Fibroblast of peridontal ligament (primary cell): ENCODE measurements at regions not wholly inside any gene's neighbourhood (a gene's known extent, or its start where the extent isn't known, plus 50 kb on each side); places are given as distances from the start of the nearest gene placed in this dataset.

Experiments used
- DNase-seq: peaks from one replicate; pipeline ENCODE4 v3.0.0-alpha.2; 2010; ENCODE audit errors: extremely low read depth

- no peak for DNase-seq
Measured at GRCh38 chr4:35771571-35771970, 472.7 kb downstream of the ARAP2 start.

GRCh38 chr4:35772291-35772690 is 472.0 kb downstream of the ARAP2 start:
- no peak for DNase-seq

GRCh38 chr4:35789899-35790574 is 454.3 kb downstream of the ARAP2 start:
- no peak for DNase-seq

GRCh38 chr4:35793045-35793722 is 451.1 kb downstream of the ARAP2 start:
- no peak for DNase-seq

- DNase-seq: no peak
Measured at GRCh38 chr4:35793766-35794165, 450.5 kb downstream of the ARAP2 start.

GRCh38 chr4:35800669-35801068 is 443.6 kb downstream of the ARAP2 start:
- no peak for DNase-seq

GRCh38 chr4:35802644-35803043 is 441.7 kb downstream of the ARAP2 start:
- DNase-seq: no peak

GRCh38 chr4:35818520-35818919 is 425.8 kb downstream of the ARAP2 start:
- DNase-seq: no peak

- DNase-seq: no peak
Measured at GRCh38 chr4:35820003-35820402, 424.3 kb downstream of the ARAP2 start.

- DNase-seq: no peak
Measured at GRCh38 chr4:35824231-35824630, 420.1 kb downstream of the ARAP2 start.

- no peak for DNase-seq
Measured at GRCh38 chr4:35835893-35836292, 408.4 kb downstream of the ARAP2 start.

GRCh38 chr4:35836596-35836995 is 407.7 kb downstream of the ARAP2 start:
- no peak for DNase-seq

GRCh38 chr4:35867057-35867456 is 377.3 kb downstream of the ARAP2 start:
- DNase-seq: no peak

- no peak for DNase-seq
Measured at GRCh38 chr4:35872273-35872672, 372.0 kb downstream of the ARAP2 start.

GRCh38 chr4:35879479-35879878 is 364.8 kb downstream of the ARAP2 start:
- DNase-seq: no peak

- no peak for DNase-seq
Measured at GRCh38 chr4:35883108-35883507, 361.2 kb downstream of the ARAP2 start.

GRCh38 chr4:35884714-35885480 is 359.4 kb downstream of the ARAP2 start:
- no peak for DNase-seq

GRCh38 chr4:35897808-35898207 is 346.5 kb downstream of the ARAP2 start:
- DNase-seq: no peak

- no peak for DNase-seq
Measured at GRCh38 chr4:35900286-35901243, 343.7 kb downstream of the ARAP2 start.

- no peak for DNase-seq
Measured at GRCh38 chr4:35912174-35912573, 332.1 kb downstream of the ARAP2 start.

GRCh38 chr4:35918491-35918977 is 325.8 kb downstream of the ARAP2 start:
- DNase-seq: no peak

- no peak for DNase-seq
Measured at GRCh38 chr4:35925806-35926205, 318.5 kb downstream of the ARAP2 start.
